CD14-positive monocyte (primary cell): ENCODE measurements at regions not wholly inside any gene's neighbourhood (a gene's known extent, or its start where the extent isn't known, plus 50 kb on each side); places are given as distances from the start of the nearest gene placed in this dataset.

Source experiments
- DNase-seq, 3 donors: peaks; one replicate each; pipeline ENCODE4 v3.0.0-alpha.2; 2011 to 2022
- H2AFZ ChIP-seq: 2 replicates; pipeline ENCODE4 v1.6.0; 2012; ENCODE audit warnings: mild to moderate bottlenecking, low read depth, low read length, inconsistent platforms; ENCODE audit not compliant: insufficient read depth, poor library complexity, severe bottlenecking
- H3K27ac ChIP-seq, 2 donors: 1 replicate in 1 of 2; 2 replicates in 1 of 2; pipeline ENCODE4 v1.5.1; 2012 to 2013; ENCODE audit warnings: low read length in 2 of 2, control low read depth in 1 of 2, inconsistent platforms in 1 of 2, low read depth in 1 of 2, mild to moderate bottlenecking in 1 of 2
- H3K27me3 ChIP-seq, 2 donors: one replicate each; pipeline versions ENCODE4 v1.6.0 to v1.6.1; 2011 to 2013; ENCODE audit warnings: low read length in 2 of 2; ENCODE audit not compliant: control insufficient read depth in 2 of 2, insufficient read depth in 2 of 2
- H3K36me3 ChIP-seq, 2 donors: replicated peaks in 1 of 2; 1 replicate in 1 of 2; 2 replicates in 1 of 2; pipeline versions ENCODE4 v1.5.1 to v1.6.1; 2012 to 2013; ENCODE audit warnings: low read length in 2 of 2, control low read depth in 1 of 2, inconsistent platforms in 1 of 2, mild to moderate bottlenecking in 1 of 2; ENCODE audit not compliant: insufficient read depth in 2 of 2, control insufficient read depth in 1 of 2
- H3K4me1 ChIP-seq, 2 donors: 1 replicate in 1 of 2; 2 replicates in 1 of 2; pipeline versions ENCODE4 v1.5.1 to v1.6.1; 2012 to 2013; ENCODE audit warnings: low read length in 2 of 2, control low read depth in 1 of 2, inconsistent platforms in 1 of 2, mild to moderate bottlenecking in 1 of 2, moderate library complexity in 1 of 2; ENCODE audit not compliant: insufficient read depth in 2 of 2, control insufficient read depth in 1 of 2
- H3K4me2 ChIP-seq: replicated peaks from 2 replicates; pipeline ENCODE3; 2012; ENCODE audit warnings: low read length, moderate library complexity, mild to moderate bottlenecking; ENCODE audit not compliant: poor library complexity, severe bottlenecking; ENCODE audit errors: extremely low read depth
- H3K4me3 ChIP-seq, 3 experiments: fragments of 200-600 bp in 1 of 3; sonication (generic) in 1 of 3; replicated peaks in 1 of 3; 1 replicate in 2 of 3; 2 replicates in 1 of 3; pipeline ENCODE4 v1.5.1; 2011 to 2013; ENCODE audit warnings: low read length in 3 of 3, mild to moderate bottlenecking in 3 of 3, control low read depth in 2 of 3, low read depth in 2 of 3, inconsistent platforms in 1 of 3, moderate library complexity in 1 of 3
- H3K79me2 ChIP-seq: 2 replicates; pipeline ENCODE4 v1.6.0; 2012; ENCODE audit warnings: mild to moderate bottlenecking, control low read depth, inconsistent platforms, low read length, moderate library complexity; ENCODE audit not compliant: insufficient read depth
- H3K9ac ChIP-seq: 2 replicates; pipeline ENCODE4 v1.6.0; 2017; ENCODE audit warnings: low read length, mild to moderate bottlenecking; ENCODE audit not compliant: insufficient read depth, poor library complexity, severe bottlenecking
- H3K9me3 ChIP-seq, 2 donors: replicated peaks in 1 of 2; 1 replicate in 1 of 2; 2 replicates in 1 of 2; pipeline versions ENCODE4 v1.5.1 to v1.6.1; 2012 to 2013; ENCODE audit warnings: low read length in 2 of 2, control low read depth in 1 of 2; ENCODE audit not compliant: control insufficient read depth in 1 of 2, insufficient read depth in 1 of 2
- H4K20me1 ChIP-seq: 2 replicates; pipeline ENCODE4 v1.6.0; 2012; ENCODE audit warnings: mild to moderate bottlenecking, low read length, control low read depth, moderate library complexity; ENCODE audit not compliant: insufficient read depth
- H3K27ac Mint-ChIP-seq, 7 donors: one replicate each; pipeline ENCODE4 v1.8.0; 2020; ENCODE audit warnings: mild to moderate bottlenecking in 7 of 7, mixed read lengths in 7 of 7, moderate library complexity in 6 of 7, inconsistent platforms in 2 of 7
- H3K27me3 Mint-ChIP-seq, 3 donors: one replicate each; pipeline ENCODE4 v1.8.0; 2021 to 2022; ENCODE audit warnings: low read depth in 3 of 3, mild to moderate bottlenecking in 3 of 3, mixed read lengths in 3 of 3, moderate library complexity in 3 of 3, inconsistent platforms in 1 of 3
- H3K36me3 Mint-ChIP-seq, 2 donors: one replicate each; pipeline ENCODE4 v1.8.0; 2020; ENCODE audit warnings: mixed read lengths in 2 of 2, inconsistent platforms in 1 of 2, mild to moderate bottlenecking in 1 of 2
- H3K4me1 Mint-ChIP-seq: one replicate; pipeline ENCODE4 v1.8.0; 2020; ENCODE audit warnings: mild to moderate bottlenecking, mixed read lengths
- H3K4me3 Mint-ChIP-seq, 2 donors: one replicate each; pipeline ENCODE4 v1.8.0; 2020; ENCODE audit warnings: mild to moderate bottlenecking in 2 of 2, mixed read lengths in 2 of 2, moderate library complexity in 1 of 2
- H3K9me3 Mint-ChIP-seq, 7 donors: one replicate each; pipeline ENCODE4 v1.8.0; 2020 to 2022; ENCODE audit warnings: mixed read lengths in 7 of 7, mild to moderate bottlenecking in 6 of 7, moderate library complexity in 6 of 7, inconsistent platforms in 2 of 7
- CTCF ChIP-seq: fragments of 200-600 bp; IDR thresholded peaks from one replicate; pipeline ENCODE4 v1.8.0; 2022; ENCODE audit warnings: antibody characterized with exemption, mild to moderate bottlenecking
- WGBS: methylation state at CpG from one replicate; pipeline ENCODE4 v1.1.5; 2013; ENCODE audit warnings: missing lambda C conversion rate; ENCODE audit not compliant: insufficient coverage; 5-methylcytosine and 5-hydroxymethylcytosine counted together
- intact Hi-C, 2 donors: fragments of 100-400 bp; cut with micrococcal nuclease; formaldehyde crosslinking; loops; one replicate each; pipeline versions ENCODE4 v1.15.0 to v1.15.1; 2023

GRCh38 chr16:64782484-64782883, 339.4 kb downstream of the CDH11 start:
- Histone ChIP-seq H3K9ac (no peak overlapping the region), H3K27me3 (no peaks in the 10 kb centered on the region), H3K79me2 (no peaks in the 10 kb centered on the region), H3K4me2 (no peak overlapping the region), H4K20me1 (no peaks in the 10 kb centered on the region), H3K4me1 (no peaks in the 10 kb centered on the region), H3K4me3 (no peak overlapping the region), H3K27ac (no peak overlapping the region), H3K36me3 (no peaks in the 10 kb centered on the region), H2AFZ (no peak overlapping the region), H3K9me3 (no peaks in the 10 kb centered on the region)
- no peak for TF ChIP-seq CTCF
- WGBS: no CpG with 5 or more reads among the region's 2 CpGs
- no peak for DNase-seq
- peaks cover 0 to under 1% (median 0%) of the 10 kb centered on the region in 3 donors for H3K27me3 Mint-ChIP-seq
- no peak overlapping the region for H3K27ac Mint-ChIP-seq
- no peaks in the 10 kb centered on the region for H3K36me3 Mint-ChIP-seq
- no peaks in the 10 kb centered on the region for H3K4me1 Mint-ChIP-seq
- intact Hi-C loops: no loop called here
- H3K4me3 Mint-ChIP-seq: no peak overlapping the region
- H3K9me3 Mint-ChIP-seq: no peaks in the 10 kb centered on the region

GRCh38 chr16:64780445-64780844, 341.4 kb downstream of the CDH11 start:
- WGBS: 83% methylated on average over 1 of the region's 3 CpGs
- no peak for TF ChIP-seq CTCF
- intact Hi-C loops: no loop called here
- H3K4me2 ChIP-seq: no peak overlapping the region
- no peak overlapping the region for H3K27ac Mint-ChIP-seq
- H3K36me3 Mint-ChIP-seq: no peaks in the 10 kb centered on the region
- no peak overlapping the region for H2AFZ ChIP-seq
- no peaks in the 10 kb centered on the region for H3K9me3 ChIP-seq
- H3K79me2 ChIP-seq: no peaks in the 10 kb centered on the region
- DNase-seq: no peak
- H3K4me1 Mint-ChIP-seq: no peaks in the 10 kb centered on the region
- no peak overlapping the region for H3K9ac ChIP-seq
- H4K20me1 ChIP-seq: no peaks in the 10 kb centered on the region
- H3K27me3 ChIP-seq: no peaks in the 10 kb centered on the region
- peaks cover 0 to 3% (median 0%) of the 10 kb centered on the region in 7 donors for H3K9me3 Mint-ChIP-seq
- no peak overlapping the region for H3K4me3 Mint-ChIP-seq
- no peaks in the 10 kb centered on the region for H3K4me1 ChIP-seq
- H3K36me3 ChIP-seq: no peaks in the 10 kb centered on the region
- no peak overlapping the region for H3K4me3 ChIP-seq
- peaks cover 0 to 2% (median 0%) of the 10 kb centered on the region in 3 donors for H3K27me3 Mint-ChIP-seq
- no peak overlapping the region for H3K27ac ChIP-seq
